Sigmoid colon (tissue), 6 donors: ENCODE measurements at regions not wholly inside any gene's neighbourhood (a gene's known extent, or its start where the extent isn't known, plus 50 kb on each side); places are given as distances from the start of the nearest gene placed in this dataset.

Experiments used
- DNase-seq: peaks from one replicate; pipeline ENCODE4 v3.0.0-alpha.2; 2019
- H3K27ac ChIP-seq, 4 donors: fragments of 200-600 bp; sonication (generic); one replicate each; pipeline ENCODE4 v1.5.1; 2016 to 2019; ENCODE audit warnings: mild to moderate bottlenecking in 1 of 4
- H3K27me3 ChIP-seq, 3 donors: fragments of 200-600 bp; sonication (generic); one replicate each; pipeline ENCODE4 v1.5.1; 2019; ENCODE audit warnings: mild to moderate bottlenecking in 1 of 3
- H3K36me3 ChIP-seq, 4 donors: fragments of 200-600 bp; sonication (generic); one replicate each; pipeline ENCODE4 v1.5.1; 2016 to 2019
- H3K4me1 ChIP-seq, 4 donors: fragments of 200-600 bp; sonication (generic); one replicate each; pipeline ENCODE4 v1.5.1; 2017 to 2019
- H3K4me3 ChIP-seq, 4 donors: fragments of 200-600 bp; sonication (generic); one replicate each; pipeline ENCODE4 v1.5.1; 2017 to 2019; ENCODE audit warnings: mild to moderate bottlenecking in 2 of 4, moderate library complexity in 1 of 4
- H3K9me3 ChIP-seq, 4 donors: fragments of 200-600 bp in 3 of 4; sonication (generic) in 3 of 4; one replicate each; pipeline versions ENCODE4 v1.5.1 to v1.6.1; 2013 to 2019
- CTCF ChIP-seq, 4 experiments: fragments of 450-650 bp in 3 of 4; fragments of 200-600 bp in 1 of 4; IDR thresholded peaks; one replicate each; pipeline ENCODE4 v1.5.1; 2016 to 2019; ENCODE audit warnings: antibody characterized with exemption in 4 of 4, mild to moderate bottlenecking in 3 of 4, moderate library complexity in 2 of 4
- EP300 ChIP-seq, 4 donors: sonication (generic); formaldehyde crosslinking; IDR thresholded peaks; one replicate each; pipeline ENCODE4 v1.6.1; 2017; ENCODE audit warnings: antibody characterized with exemption in 4 of 4
- POLR2A ChIP-seq, 2 donors: fragments of 450-650 bp; IDR thresholded peaks; one replicate each; pipeline ENCODE4 v1.6.1; 2016; ENCODE audit warnings: antibody characterized with exemption in 2 of 2, mild to moderate bottlenecking in 2 of 2, moderate library complexity in 2 of 2
- POLR2AphosphoS5 ChIP-seq, 4 donors: sonication (generic); formaldehyde crosslinking; IDR thresholded peaks; one replicate each; pipeline ENCODE4 v1.6.1; 2017; ENCODE audit warnings: antibody characterized with exemption in 4 of 4
- WGBS, 2 donors: extraction: QIAGEN DNeasy Blood & Tissue Kit; methylation state at CpG; one replicate each; pipeline ENCODE4 v1.1.7; 2013; 5-methylcytosine and 5-hydroxymethylcytosine counted together
- intact Hi-C: fragments of 100-400 bp; cut with DNase I; formaldehyde crosslinking; loops from one replicate; pipeline ENCODE4 v1.15.1; 2023
- donor health status: healthy with polysubstance abuse.
- donor health status: healthy.

- Histone ChIP-seq H3K4me1 (peaks cover 0 to 7% (median 0%) of the 10 kb centered on the region in 4 donors), H3K36me3 (no peaks in the 10 kb centered on the region), H3K9me3 (no peaks in the 10 kb centered on the region), H3K27ac (no peak overlapping the region), H3K27me3 (no peaks in the 10 kb centered on the region), H3K4me3 (no peak overlapping the region)
- TF ChIP-seq POLR2AphosphoS5 (IDR thresholded peaks at IDR 0.05) (no peak), CTCF (IDR thresholded peaks at IDR 0.05) (no peak), POLR2A (IDR thresholded peaks at IDR 0.05) (no peak), EP300 (IDR thresholded peaks at IDR 0.05) (no peak)
- WGBS, 2 donors, result 43 to 77% methylated on average over 6 of the region's 6 CpGs
- DNase-seq, result no peak
- intact Hi-C loops, result no loop called here
These were observed 122.6 kb upstream of the SLC25A48 start for GRCh38 chr5:135711911-135712310.

DNA sequence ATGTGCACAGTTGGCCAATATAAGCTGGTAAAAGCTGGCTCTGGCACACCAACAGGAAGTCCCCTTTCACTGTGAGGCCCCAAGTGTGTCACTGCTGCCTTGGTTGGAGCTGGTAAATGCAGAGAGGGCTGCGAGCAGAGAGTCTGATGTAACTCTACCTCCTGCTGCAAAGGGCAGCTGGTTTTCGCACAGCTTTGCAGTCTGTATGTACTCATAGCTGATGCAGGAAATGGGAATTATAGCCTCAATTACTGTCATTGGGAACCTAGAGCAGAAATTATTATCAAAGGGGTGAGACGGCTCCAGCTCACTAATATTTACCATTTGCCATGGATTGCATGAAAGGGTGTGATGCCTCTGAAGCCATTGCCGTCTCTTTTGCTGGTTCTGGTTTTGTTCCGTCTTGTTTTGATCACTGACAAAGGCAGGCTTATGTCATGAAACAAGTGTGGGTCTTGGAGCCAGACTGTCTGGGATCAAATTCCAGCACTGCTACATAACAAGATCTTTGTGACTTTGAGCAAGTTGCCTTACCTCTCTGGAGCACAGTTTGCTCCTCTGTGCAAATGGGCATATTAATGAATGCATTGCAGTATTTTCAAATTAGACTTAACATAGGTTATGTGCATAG lies 124.3 kb upstream of the SLC25A48 start:
- Histone ChIP-seq H3K27me3 (no peaks in the 10 kb centered on the region), H3K9me3 (no peaks in the 10 kb centered on the region), H3K4me3 (no peak overlapping the region), H3K36me3 (no peaks in the 10 kb centered on the region), H3K4me1 (peaks cover 0 to 7% (median 0%) of the 10 kb centered on the region in 4 donors), H3K27ac (no peak overlapping the region)
- 72 to 83% methylated on average over 5 of the region's 5 CpGs for WGBS, 2 donors
- DNase-seq, result no peak
- intact Hi-C loops, result no loop called here
- no peak for TF ChIP-seq CTCF (IDR thresholded peaks at IDR 0.05)
- TF ChIP-seq POLR2AphosphoS5 (IDR thresholded peaks at IDR 0.05), result no peak
- no peak for TF ChIP-seq EP300 (IDR thresholded peaks at IDR 0.05)
- TF ChIP-seq POLR2A (IDR thresholded peaks at IDR 0.05), result no peak

GRCh38 chr5:135709208-135709575 lies 125.3 kb upstream of the SLC25A48 start:
- Histone ChIP-seq H3K36me3 (no peaks in the 10 kb centered on the region), H3K4me3 (no peak overlapping the region), H3K4me1 (peaks cover 0 to 7% (median 0%) of the 10 kb centered on the region in 4 donors), H3K27me3 (no peaks in the 10 kb centered on the region), H3K9me3 (no peaks in the 10 kb centered on the region), H3K27ac (no peak overlapping the region)
- DNase-seq, result no peak
- no peak for TF ChIP-seq POLR2AphosphoS5 (IDR thresholded peaks at IDR 0.05)
- no peak for TF ChIP-seq CTCF (IDR thresholded peaks at IDR 0.05)
- TF ChIP-seq EP300 (IDR thresholded peaks at IDR 0.05), result no peak
- no peak for TF ChIP-seq POLR2A (IDR thresholded peaks at IDR 0.05)
- 87 to 89% methylated on average over 3 of the region's 3 CpGs for WGBS, 2 donors
- intact Hi-C loops, result no loop called here

DNA sequence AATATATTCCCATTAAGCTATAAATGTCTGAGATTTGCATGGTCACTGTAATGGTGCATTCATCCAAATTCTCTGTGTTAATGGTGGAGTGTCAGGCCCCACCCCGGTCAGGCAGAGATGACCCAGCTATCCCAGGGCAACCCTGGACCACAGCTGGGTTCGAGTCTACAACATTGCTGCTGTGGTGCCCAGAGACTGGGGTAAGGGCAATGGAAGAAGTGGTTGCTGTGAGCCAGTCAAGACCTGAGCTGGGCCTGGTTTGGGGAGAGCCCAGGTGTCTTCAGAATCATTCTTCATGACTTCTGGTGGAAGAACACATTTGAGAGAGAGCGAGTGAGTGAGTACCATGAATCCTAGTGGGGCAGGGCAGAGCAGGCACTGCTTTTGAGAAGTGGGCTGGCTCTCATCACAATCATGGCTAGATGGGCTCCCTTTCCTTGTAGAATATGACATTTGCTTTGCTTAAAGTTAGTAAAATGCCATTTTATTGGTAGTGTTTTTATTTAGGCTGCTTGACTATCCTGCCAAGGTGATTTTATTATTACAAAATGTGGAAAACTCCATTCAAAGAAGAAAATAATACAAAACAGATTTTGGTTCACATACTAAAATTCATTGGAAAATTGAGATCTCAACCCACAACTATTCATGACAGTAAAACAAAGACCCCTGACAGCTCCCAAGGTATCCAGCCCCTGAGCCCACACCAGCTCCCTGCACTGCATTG lies 125.8 kb upstream of the SLC25A48 start:
- Histone ChIP-seq H3K27ac (no peak overlapping the region), H3K9me3 (no peaks in the 10 kb centered on the region), H3K36me3 (no peaks in the 10 kb centered on the region), H3K4me1 (peaks cover 0 to 7% (median 0%) of the 10 kb centered on the region in 4 donors), H3K4me3 (no peak overlapping the region), H3K27me3 (no peaks in the 10 kb centered on the region)
- DNase-seq, result no peak
- intact Hi-C loops, result no loop called here
- 87 to 94% methylated on average over 3 of the region's 3 CpGs for WGBS, 2 donors
- TF ChIP-seq CTCF (IDR thresholded peaks at IDR 0.05) (no peak), POLR2AphosphoS5 (IDR thresholded peaks at IDR 0.05) (no peak), EP300 (IDR thresholded peaks at IDR 0.05) (no peak), POLR2A (IDR thresholded peaks at IDR 0.05) (no peak)
